IPS-NIHi7 (cell line): ENCODE measurements at regions not wholly inside any gene's neighbourhood (a gene's known extent, or its start where the extent isn't known, plus 50 kb on each side); places are given as distances from the start of the nearest gene placed in this dataset.
"Not testable (repeated sequence)": the region's sequence is repeated elsewhere in the genome, so short reads cannot be mapped to it uniquely, and the experiment has no call there.

Experiments used
- DNase-seq: peaks from one replicate; pipeline ENCODE4 v3.0.0; 2012; ENCODE audit warnings: mixed read lengths; ENCODE audit errors: extremely low spot score

DNA sequence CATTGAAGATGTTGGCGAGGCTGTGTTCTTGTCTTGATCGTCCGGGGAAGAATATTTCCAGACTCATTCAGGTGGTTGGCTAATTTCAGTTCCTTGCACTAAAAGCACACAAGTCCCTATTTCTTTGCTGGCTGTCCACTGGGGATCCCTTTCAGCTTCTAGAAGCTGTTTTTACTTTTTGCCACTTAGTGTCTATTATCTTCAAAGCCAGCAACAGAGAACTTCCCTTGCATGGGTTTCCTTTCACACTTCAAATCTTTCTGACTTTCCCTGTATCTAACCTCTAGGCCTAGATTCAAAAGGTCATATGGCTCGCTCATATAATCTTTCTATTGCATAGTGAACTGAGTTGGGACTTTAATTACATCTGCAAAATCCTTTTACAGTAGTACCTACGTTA lies 215.3 kb upstream of the PCDH9 start:
- DNase-seq = no peak

DNA sequence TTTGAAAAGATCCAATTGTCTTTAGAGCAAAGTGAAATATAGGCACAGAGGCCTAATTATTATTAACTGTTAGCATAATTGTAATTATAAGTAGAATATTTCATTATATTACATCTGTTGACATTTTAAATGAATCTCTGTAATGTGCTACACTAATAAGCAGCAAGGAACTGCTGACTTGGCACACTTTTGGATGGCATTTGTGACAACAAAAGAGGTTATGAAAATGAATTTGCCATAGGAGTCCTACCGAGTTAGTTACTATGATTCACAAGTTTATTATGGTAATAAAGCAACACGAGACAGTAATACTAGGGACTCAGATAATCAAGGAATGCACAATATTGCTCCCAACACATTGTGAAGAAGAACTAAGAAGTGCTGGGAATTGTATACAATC lies 213.8 kb upstream of the PCDH9 start:
- DNase-seq = no peak

- DNase-seq = no peak
Measured at GRCh38 chr13:67440236-67440975, 210.3 kb upstream of the PCDH9 start.

DNA sequence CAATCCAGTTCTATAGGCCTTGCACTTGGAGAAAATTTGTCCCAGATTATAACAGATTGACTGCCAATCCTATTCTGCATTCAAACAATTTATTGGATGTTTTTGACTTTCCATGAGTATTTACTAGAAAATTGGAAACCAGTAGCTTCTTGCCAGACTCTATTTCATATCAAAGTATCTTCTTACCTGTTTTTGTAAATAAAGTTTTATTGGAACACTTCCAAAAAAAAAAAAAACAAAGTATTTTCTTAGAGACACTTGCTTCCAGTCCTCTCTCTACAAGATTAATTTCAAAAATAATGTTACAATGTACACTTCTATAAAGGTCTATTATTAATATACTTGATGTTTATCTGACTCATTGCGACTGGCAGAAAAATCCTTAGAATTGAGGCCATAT lies 209.2 kb upstream of the PCDH9 start:
- no peak for DNase-seq

DNA sequence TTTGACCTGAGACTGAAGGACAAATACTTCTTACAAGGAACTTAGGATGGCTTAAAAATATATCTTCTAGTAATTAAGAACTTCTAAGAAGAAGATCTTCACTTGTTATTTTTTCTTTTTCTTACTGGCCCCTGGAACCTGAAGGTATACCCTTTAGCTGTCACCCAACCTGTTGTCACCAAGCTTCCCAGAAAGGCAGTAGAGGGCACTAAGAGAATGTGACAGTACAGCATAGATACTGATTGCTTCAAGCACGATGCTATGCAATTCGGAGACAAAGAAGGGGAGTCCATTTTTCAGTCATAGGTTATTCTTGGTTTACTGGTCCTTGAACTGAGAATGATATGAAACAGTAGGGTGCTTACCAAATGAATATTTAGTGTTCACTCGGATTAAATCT lies 208.3 kb upstream of the PCDH9 start:
- peak; percentile 20 for DNase-seq

DNA sequence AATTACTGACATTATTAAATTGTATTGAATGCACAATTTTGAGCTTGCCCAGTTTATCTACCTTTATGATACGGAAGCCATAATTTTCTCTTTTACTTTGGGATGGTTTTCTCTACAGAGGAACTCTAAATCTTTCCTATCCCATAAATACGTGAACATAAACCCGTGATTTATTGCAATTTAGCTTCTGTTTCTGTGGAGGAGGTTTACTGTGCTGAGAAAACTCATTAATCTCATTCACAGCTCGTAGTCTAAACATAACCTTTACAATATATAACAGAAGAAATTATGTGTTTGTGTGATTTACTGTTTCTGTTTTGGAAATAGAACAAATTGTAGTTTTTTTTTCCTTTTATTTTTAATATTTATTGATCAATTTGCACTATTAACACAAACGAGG lies 207.1 kb upstream of the PCDH9 start:
- DNase-seq = no peak

DNA sequence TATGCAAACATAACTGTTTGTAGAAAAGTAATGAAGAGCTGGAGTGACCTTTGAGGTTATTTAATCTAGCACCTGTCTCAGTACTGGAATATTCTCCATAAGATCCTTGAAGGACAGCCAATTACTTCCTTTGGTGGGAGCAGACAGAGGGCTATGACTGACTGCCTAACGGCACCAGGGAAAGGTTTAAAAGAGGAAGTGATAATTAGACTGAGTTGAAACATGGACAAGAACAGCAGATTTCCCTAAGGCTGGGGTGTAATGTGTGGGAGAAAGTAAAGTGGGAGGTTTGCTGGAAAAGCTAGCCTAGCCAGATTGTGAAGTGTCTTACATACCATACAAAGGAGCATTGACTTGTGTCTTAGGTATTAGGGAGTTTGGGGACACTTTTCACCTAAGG lies 191.3 kb upstream of the PCDH9 start:
- no peak for DNase-seq

DNA sequence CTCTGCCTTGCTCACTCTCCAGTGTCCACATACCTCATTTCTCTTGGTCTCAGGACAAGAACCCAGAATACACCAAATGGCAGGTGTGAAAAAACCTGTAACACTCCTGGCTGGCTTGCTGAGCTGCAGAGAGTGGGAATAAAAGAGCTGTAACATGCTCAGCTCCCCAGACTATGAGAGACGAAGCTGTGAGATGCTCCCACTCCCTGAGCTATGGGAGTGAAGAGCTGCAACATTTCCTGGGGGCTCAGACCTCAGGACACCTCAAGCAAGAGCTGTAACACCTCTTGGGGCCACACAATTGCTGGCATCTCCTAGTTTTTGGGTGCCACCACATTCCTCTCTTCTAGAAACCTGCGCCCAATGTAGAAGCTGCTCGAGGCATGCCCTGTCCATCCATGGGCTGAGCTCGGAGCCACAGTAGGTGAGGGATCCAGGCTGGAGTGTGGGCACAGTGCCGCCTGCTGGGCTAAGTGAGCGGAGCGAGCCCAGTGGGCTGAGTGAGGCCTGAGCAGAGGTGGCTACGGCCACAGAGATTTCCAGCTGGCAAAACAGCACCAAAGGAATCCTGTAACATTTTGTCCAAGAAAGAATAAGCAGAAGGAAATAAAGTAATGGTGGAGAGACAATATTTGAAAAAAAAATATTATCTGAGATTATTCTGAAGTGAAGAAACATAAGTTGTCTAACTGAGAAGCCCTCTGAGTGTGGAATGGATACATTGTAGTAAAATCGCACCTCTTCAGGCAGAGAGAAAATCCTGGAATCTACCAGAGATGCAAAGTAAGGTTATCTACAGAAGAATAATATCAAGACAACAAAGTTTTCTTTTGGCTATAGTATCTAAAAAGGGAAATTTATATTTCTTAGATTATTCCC lies 186.2 kb upstream of the PCDH9 start:
- DNase-seq = peak; percentile 80

DNA sequence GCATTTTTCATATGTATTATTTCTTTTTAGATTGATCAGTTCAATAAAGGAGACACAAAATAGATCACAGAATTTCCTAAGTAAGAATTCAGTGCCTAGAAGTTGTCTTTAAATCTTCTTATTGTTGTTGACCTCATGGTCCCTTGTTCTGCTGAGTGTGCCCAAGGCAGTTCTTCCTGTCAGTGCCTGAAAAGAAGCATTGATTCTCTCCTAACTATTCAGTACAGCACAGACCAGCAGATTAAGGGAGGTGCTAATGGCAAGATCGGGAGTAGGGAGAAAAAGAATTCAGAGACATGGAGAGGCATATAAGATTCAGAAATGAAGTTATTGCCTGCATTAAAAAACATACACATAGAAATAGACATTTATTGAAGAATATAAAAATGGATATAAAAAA lies 180.5 kb upstream of the PCDH9 start:
- no peak for DNase-seq

- DNase-seq = peak; percentile 10
Measured at GRCh38 chr13:67408798-67409197, 178.7 kb upstream of the PCDH9 start.

- DNase-seq = no peak
Measured at GRCh38 chr13:67402546-67402945, 172.4 kb upstream of the PCDH9 start.

DNA sequence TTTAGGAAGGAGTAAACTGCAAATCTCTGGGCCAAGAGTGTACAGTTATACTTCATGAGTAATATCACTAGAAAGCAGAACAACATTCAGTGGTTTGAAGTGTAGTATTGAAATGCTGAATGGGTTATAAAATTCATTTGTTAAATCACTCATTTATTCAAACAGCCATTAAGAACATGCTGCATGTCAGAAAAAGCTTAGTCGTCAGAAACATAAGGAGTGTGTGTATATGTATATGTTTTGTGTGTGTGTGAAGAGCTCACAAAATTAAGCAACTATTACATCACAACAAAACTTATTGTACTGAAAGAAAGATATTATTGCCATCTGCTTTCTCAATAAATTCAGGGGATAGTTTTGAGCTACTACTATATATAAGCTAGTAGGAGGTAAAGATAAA lies 165.4 kb upstream of the PCDH9 start:
- DNase-seq = no peak

- DNase-seq = no peak
Measured at GRCh38 chr13:67392014-67392413, 161.9 kb upstream of the PCDH9 start.

DNA sequence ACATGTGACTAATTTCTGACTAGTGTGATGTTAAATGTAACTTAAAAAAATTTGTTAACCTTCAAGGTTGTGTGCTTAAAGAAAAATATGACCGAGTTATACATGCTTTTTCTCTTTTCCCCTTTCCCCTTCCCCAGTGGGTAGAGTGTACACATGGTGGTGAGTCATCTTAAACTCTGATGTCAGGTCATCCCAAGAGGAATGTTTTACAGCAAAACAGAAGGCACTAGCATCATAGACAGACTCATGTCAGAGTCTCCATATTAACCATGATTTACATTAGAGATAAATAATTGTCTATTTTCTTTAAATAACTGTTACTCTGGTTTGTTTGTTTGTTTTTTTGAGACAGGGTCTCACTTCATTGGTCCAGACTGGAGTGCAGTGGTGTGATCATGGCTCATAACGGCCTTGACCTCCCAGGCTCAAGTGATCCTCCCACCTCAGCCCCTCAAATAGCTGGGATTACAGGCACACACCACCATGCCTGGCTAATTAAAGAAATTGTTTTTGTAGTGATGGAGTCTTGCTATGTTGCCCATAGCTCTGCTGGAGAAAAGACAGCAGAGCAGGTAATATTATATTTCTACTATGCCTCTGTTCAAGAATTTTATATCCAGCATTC lies 160.4 kb upstream of the PCDH9 start:
- no peak for DNase-seq

DNA sequence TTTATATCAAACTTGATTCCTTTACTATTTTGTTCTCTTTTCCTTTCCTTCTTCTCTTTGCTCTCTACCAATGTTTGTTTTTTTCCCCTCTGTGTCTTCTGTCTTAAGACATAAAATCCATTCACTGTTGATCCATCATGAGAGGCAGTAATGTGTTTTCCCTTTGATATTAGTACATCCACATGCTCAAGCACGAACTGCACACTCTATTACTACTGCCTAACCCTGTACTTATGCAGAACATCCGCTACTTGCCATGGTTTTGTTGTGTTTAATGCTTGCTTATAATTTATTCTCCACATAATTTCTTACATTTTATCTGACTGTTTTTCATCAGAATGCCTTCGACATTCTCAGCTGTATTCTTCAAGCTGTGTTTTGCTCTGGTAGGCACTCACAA lies 159.0 kb upstream of the PCDH9 start:
- DNase-seq = no peak

DNA sequence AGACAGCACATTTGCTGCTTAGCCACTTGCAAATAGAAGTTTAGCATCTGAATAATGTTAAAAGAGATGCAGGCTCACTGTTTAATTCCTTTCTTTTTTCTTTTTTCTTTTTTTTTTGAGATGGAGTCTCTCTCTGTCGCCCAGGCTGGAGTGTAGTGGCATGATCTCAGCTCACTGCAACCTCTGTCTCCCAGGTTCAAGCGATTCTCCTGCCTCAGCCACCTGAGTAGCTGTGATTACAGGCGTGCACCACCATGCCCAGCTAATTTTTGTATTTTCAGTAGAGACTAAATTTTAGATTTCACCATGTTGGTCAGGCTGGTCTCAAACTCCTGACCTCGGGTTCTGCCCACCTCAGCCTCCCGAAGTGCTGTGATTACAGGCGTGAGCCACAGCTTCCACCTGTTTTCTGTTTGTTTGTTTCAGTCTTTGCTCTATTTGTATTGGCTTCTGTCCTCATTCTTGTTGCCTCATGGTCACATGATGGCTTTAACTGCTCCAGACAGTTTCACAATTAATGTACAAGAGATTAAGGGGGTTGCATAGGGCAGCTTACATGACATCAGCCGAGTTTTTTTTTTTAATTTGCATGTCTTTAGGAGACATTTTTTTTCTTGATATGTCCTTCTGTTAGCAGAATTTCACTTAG lies 153.1 kb upstream of the PCDH9 start:
- DNase-seq = not testable (repeated sequence)

DNA sequence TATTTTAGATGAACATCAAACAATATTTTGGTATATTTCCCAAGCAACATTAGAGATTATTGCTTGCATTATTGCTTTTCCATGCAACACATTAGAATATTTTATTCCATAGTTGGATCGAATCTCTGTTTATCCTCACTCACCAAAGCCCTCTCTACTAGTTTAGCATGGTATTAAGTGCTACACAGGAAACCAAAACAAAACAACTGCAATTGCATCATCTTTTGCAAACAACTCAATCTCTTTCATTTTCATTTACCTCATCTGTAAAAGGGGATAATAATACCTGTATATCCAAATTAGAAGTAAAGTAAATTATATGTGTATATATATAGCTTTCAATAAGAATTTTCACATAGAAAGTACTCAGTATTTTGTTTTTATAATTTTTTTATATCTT lies 147.8 kb upstream of the PCDH9 start:
- DNase-seq = no peak

- DNase-seq = no peak
Measured at GRCh38 chr13:67374391-67374790, 144.3 kb upstream of the PCDH9 start.

GRCh38 chr13:67372868-67373464 lies 142.8 kb upstream of the PCDH9 start:
- no peak for DNase-seq

- no peak for DNase-seq
Measured at GRCh38 chr13:67369895-67370660, 139.9 kb upstream of the PCDH9 start.

DNA sequence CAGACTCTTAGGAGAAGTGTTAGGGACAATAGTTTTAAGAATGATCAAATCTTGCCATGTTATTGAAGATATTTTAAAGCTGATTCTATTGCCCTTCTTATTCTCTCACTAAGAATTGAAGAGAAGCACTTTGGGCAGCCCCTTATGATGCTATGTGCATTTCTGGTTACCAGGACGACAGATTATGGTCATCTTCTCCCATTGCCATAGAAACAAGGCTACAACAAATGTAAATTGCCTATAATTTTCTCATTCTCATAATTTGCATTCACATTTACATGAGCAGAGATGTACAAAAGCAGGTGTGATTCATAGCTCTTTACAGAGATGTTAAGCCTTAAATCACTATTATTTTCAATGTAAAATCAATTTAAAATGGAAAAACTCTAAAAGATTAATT lies 137.3 kb upstream of the PCDH9 start:
- DNase-seq = no peak
